22Rv1 (cell line): ENCODE measurements at regions not wholly inside any gene's neighbourhood (a gene's known extent, or its start where the extent isn't known, plus 50 kb on each side); places are given as distances from the start of the nearest gene placed in this dataset.

Experiments
- CTCF ChIP-seq: fragments of 450-650 bp; IDR thresholded peaks from 2 replicates; pipeline ENCODE4 v1.5.1; 2017; ENCODE audit warnings: mild to moderate bottlenecking
- ZFX ChIP-seq: fragments of 450-650 bp; IDR thresholded peaks from 2 replicates; pipeline ENCODE4 v1.6.1; 2017; ENCODE audit warnings: antibody characterized with exemption, borderline replicate concordance

- TF ChIP-seq CTCF (no peak), ZFX (no peak)
Observed at GRCh38 chr13:30135351-30135750, 172.0 kb downstream of the KATNAL1 start.
